ENCODE measurements at regions not wholly inside any gene's neighbourhood (a gene's known extent, or its start where the extent isn't known, plus 50 kb on each side); places are given as distances from the start of the nearest gene placed in this dataset.

DNA sequence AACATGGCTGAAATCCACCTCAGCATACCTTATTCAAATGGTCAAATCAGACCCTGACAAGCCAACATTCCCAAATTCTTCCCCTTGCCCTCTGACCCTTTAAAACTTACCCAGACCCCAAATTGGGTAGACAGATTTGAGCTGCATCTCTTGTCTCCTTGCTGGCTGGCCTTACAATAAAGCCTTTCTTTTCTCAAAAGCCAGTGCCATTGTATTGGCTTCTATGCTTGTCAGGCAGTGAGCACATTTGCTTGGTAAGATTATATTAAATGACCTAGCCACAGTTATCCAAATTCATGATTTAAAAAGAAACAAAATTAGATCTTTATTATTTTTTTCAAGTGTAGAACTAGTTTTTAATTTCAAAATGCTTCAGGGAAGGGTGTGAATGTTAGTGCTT, 67.8 kb upstream of the FAM83B start:
- H3K4me3 Mint-ChIP-seq = no peak overlapping the region
- H3K9me3 Mint-ChIP-seq (ENCODE audit: low read depth) = no peaks in the 10 kb centered on the region

DNA sequence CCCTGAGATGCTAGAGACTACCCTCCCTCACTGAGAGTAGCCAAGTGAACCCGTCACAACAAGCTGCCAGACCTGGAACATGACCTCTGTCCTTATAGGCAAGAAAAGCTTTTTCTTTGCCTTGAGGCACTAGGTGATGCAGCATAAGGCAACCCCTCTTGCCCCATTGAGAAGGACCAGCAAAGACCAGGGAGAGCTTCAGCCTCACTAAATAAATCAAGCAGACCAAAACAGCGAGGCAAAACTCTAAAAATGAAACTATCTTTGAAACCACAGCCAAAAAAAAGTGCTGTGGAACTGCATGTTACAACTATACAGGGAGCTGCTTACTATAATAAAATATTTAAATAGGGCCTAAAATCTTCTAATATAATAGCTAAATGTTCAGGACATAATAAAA, 62.6 kb upstream of the FAM83B start:
- H3K4me3 Mint-ChIP-seq = no peak overlapping the region
- no peak for ATAC-seq
- CTCF ChIA-PET = no interaction called here
- H3K36me3 Mint-ChIP-seq = no peaks in the 10 kb centered on the region
- no peaks in the 10 kb centered on the region for H3K27me3 Mint-ChIP-seq
- DNase-seq = no peak
- H3K4me1 Mint-ChIP-seq = no peaks in the 10 kb centered on the region
- no peak overlapping the region for H3K27ac Mint-ChIP-seq
- peaks cover 6% of the 10 kb centered on the region for H3K9me3 Mint-ChIP-seq (ENCODE audit: low read depth)

More for the DNA sequence above, 67.8 kb upstream of the FAM83B start:
- Mint-ChIP-seq H3K36me3 (no peaks in the 10 kb centered on the region), H3K27ac (no peak overlapping the region), H3K4me1 (no peaks in the 10 kb centered on the region), H3K27me3 (no peaks in the 10 kb centered on the region)
- no peak for DNase-seq
- ATAC-seq = no peak
- CTCF ChIA-PET = no interaction called here

DNA sequence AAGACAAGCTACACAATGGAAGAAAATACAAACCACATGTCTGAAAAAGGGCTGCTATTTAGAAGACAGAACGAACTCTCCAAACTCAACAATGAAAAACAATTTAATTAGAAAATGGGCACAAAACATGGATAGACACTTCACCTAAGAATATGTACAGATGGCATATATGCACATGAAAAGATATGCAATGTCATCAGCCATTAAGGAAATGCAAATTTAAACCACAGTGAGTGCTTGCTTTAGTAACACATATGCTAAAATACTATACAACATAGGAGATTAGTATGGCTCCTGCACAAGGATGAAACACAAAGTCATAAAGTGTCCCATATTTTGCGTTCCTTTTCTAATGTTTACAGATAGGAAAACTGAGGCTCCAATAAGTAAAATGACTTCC, 60.4 kb upstream of the FAM83B start:
- Mint-ChIP-seq H3K9me3 (ENCODE audit: low read depth) (peaks cover 6% of the 10 kb centered on the region), H3K27ac (no peak overlapping the region), H3K4me3 (no peak overlapping the region), H3K27me3 (no peaks in the 10 kb centered on the region), H3K36me3 (no peaks in the 10 kb centered on the region), H3K4me1 (no peaks in the 10 kb centered on the region)
- CTCF ChIA-PET = no interaction called here
- DNase-seq = no peak
- no peak for ATAC-seq

DNA sequence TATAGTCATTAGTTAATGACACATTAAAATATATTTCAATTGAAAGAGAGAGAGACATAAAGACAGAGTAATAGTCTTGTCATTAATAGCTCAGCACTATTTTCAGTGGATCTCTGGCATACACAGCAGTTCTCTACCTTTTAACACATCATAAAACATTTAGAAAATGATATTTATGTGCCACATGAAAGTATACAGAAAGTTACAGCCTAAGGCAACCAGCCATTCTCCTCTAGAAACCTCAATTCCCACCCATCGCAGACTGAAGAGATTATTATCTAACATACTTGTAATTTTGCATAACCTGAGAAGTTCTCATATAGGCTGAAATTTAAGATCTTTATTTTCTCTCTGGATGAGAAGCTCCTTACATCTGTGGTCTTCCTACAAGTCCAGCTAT, 58.7 kb upstream of the FAM83B start:
- DNase-seq = no peak
- no peak overlapping the region for H3K4me3 Mint-ChIP-seq
- H3K4me1 Mint-ChIP-seq = no peaks in the 10 kb centered on the region
- CTCF ChIA-PET = no interaction called here
- H3K36me3 Mint-ChIP-seq = no peaks in the 10 kb centered on the region
- no peak for ATAC-seq
- H3K27ac Mint-ChIP-seq = no peak overlapping the region
- H3K9me3 Mint-ChIP-seq (ENCODE audit: low read depth) = peaks cover 6% of the 10 kb centered on the region
- no peaks in the 10 kb centered on the region for H3K27me3 Mint-ChIP-seq
